ENCODE measurements at regions not wholly inside any gene's neighbourhood (a gene's known extent, or its start where the extent isn't known, plus 50 kb on each side); places are given as distances from the start of the nearest gene placed in this dataset.

DNA sequence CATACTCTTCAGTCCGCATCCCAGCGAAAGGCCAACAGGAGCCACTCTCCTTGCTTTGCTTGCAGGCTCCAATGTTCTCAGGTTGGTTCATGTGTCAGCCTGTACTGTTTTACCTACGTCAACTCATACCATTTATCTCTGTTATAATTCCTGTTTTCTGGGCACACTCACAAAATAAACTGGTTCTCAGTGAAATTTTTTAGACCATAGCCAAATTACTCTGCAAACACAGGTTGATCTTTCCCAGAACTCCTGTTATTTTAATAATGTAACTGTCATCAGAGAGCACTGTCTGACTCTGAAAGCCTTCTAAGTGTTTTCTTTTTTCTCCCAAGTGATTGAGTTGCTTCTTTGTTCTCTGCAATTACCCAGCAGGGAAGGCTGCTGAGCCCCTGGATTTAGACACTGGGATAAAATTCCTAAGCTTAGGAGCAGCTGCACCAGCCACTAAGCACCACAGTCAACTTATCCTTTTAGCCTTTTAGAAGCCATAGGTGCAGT, 111.6 kb upstream of the PIEZO2 start:
- no peak for DNase-seq

DNA sequence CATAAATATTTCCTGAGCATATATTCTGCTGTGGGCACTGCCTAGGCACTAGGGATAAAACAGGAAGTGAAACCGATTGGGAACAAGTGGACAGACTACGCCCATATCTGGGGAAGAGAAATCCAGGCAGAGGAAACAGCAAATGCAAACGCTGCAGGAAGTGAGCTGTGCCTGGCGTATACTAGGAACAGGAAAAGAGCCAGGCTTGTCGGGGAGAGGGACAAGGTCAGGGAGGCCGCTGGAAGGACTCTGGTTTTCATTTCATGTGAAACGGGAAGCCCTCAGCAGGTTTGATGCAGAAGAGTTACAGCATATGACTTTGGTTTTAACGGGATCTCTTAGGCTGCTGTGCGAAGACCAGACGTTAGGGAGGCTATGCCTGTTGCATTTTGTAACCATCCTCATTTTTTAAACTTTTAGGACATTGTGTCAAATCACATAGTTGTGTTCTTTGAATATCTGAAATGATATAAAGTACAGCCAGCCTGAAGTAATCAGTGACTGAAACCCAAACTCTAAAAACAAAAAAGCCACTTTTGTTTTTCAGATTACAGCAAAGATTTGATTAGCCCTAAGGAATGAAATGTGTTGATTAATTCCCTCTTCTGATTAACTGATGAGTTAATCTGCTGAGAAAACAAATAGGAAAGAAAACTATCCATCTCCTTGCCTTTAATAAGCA, 110.2 kb upstream of the PIEZO2 start:
- DNase-seq = no peak

DNA sequence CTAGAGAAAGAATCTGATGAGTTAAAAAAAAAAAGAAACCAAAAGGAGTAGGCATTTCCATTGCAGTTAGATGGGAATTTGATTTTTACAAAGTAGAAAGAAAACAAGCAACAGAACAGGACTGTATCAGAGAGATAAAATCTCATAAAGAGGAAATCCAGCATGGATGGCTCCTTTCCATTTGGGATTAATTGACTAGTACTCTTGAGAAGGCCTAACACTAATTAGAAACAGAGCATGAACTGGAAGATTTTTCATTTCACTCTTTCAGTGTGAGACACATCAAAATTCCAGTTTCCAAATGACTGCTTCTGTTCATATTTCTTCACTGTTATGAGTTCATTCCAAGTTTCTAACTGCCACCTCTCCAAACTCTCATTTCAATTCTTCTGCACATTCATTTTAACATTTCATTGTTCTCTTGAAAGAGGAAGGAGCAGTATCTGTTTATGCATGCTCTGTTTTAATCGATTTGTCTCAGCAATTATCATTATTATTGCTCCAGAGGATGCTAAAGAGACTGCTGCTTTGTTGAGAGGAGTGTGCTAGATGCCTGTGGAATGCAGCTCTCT, 108.8 kb upstream of the PIEZO2 start:
- no peak for DNase-seq

DNA sequence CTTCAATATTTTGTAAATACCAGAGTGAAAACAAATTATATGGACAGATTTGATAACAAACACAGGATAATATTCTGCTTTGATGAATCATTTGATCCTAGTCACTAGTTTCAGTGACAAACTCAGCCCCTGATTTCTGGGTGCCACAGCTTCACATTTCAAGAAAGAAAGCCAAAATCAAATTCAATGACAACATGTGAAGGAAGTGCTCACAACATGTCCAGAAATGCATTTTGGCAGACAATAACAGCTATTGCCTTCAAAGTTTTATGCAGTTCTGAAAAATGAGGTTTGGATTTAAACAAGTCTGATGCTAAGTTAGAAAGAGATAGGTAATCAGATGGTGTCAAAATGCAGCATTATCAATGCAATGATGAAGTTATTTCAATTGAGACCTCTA, 106.9 kb upstream of the PIEZO2 start:
- DNase-seq = no peak

DNA sequence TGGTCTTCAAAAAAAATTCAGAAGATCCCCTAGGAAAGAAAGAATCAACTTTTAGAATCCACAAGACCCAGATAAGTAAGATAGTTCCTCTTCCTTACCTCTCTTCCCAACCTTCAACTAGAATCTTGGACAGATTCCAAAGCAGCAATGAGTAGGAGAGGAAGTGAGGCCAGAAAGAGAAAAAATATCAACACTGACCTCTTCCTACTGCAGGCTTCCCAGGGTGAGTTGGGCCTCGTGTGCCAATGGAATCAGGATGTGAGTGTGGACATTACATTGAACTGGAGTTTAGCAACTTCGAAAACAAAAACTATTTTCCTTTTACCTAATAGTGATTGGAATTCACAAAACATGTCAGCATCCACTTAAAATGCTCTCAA, 102.5 kb upstream of the PIEZO2 start:
- no peak for DNase-seq

DNA sequence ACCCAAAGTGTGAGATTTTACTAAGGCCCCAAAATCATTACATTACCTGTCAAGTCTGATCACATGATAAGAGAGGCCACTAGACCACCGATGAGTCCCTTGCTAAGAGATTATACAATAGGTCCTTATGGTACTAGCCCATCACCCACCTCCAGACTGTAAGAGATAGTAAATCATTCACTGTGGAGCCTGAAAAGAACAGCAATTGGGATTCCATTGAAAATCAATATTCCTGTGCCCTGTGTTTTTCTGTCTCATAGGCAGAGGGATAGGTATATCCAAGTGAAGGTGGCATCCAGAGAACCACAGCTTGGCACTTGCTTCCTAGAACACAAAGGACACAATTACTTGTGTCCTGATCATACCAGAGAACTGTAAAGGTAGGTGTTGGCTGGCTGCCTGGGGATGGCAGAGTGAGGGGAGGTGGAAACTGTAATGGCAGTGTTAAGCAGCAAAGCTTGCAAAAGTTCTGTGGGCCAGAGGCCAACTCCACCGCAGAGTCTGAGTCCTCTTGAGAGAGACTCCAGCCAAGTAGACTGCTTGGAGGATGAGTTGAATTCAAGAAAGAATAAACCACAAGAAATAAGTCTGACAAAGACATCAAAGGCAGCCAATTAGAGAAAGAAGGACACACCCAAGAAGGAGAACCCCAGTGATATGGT, 102.0 kb upstream of the PIEZO2 start:
- DNase-seq = no peak

DNA sequence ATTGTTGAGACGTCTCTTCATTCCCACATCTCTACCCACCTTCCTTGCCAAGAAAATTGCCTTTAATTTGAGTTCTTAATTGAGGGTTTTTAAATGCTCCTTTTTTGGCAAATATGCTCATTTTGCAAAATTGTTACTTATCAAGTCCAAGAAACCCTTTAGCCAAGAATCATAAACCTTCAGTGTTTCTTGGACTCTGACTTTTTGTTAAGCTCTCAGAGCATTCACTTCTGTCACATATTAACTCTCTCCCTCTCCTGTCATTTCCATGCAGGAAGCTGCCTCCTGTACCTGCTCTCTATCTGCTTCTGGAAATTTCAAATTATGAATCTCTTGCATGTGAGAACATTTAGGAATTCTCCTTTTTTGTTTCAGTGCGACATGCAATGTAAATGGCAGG, 100.0 kb upstream of the PIEZO2 start:
- DNase-seq = no peak

DNA sequence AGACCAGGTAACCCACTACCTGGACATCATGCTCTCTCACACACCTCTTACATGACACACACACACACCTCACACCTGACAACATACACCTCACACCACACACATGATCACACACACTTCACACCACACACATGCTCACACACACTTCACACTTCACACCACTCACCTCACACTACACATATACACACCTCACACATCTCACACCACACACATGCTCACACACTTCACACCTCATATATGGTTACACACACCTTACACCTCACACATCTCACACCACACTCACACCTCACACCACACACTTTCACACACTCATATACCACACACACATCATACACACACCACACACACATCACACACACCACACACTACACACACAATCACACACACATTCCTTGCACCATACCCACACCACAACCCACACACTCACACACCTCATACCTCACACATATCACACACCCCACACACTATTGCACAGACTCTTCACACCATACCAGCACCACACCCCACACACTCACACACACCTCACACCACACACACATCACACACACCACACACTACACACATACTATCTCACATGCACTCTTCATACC, 98.1 kb upstream of the PIEZO2 start:
- DNase-seq = no peak

DNA sequence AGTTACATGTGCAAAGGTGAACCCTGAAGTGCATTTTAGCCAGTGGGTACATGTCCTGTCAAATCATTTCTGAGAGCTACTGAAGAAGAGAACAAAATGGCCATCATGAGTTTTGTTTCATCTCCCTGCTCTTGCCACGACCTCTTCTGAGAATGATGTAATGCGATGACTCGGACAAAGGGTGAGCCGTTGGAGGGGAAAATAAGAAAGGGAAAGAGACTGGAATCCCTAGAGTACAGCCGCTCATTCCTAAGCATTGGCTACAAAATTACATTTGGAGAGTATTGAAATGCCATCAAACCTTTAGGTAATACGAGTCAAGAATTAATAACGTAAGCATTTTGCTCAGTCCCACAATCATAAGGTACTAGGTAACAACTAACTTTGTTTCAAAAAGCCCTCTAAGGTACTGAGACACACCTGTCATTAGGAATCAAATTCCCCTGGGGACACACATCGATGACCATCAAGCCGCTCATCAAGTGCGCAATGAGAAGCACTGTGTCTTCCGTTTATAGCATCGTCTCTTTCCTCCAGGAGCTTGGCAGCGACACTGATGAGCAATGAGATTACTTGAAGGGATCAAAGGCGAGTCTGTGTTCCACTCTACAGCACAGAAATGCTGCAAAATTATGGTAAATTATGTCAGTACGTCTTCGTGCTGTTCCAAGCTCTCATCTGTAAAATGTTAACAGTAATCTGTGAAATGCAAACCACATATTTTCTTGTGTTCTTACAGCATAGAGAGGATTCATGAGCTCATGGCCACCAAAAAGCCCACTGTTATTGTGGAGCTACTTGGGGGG, 97.3 kb upstream of the PIEZO2 start:
- no peak for DNase-seq

DNA sequence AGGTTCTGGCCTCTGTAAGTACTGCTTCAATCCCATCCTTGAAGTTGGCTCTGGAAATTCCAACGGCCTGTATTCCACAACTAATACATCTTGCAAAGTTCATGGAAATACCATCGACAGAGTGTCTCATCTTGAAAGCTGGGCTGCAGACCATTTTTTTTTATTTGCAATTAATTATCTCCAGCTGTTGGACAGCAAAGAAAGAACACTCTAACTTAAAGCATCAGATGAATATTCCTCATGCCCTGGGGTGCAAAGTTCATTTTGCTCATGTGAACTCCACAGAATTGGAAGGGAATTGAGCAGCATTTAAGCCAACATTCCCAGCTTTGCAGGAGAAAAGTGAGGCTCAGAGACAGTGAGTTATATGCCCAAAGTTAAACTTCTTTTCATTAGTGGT, 96.5 kb upstream of the PIEZO2 start:
- no peak for DNase-seq

DNA sequence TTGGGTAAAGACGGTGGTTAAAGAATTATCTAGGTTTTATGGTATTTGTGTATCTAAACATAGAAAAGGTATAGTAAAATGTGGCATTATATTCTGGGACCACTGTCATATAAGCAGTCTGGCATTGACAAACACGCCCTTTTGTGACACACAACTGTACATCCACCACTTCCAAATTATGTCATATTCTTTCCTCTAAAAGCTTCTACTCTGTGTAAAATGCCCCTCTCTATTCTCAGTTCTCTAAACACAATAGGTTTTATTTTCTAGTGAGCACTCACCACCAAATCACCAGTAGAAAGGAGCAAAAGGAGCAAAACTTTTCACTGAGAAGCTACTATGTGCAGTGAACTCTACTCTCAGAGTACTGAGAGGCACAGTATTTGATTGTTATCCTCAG, 88.1 kb upstream of the PIEZO2 start:
- no peak for DNase-seq

DNA sequence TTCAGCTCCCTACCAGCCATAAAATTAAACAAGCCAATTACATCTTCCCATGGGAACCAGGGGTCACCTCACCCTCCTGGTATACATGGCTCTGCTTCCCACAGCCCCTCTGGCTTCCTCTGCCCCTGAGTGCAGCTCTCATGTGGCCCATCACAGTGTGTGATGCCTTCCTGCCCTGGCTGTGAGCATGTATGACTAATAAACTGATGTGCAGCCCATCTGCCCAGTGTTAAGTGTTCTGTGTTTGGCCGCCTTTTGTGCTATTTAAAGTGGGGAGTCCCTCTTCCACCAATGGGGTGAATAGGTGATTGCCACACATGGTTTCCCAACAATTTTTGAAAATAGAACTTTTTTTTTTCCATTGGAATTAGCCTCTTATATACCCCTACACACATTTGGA, 87.7 kb upstream of the PIEZO2 start:
- DNase-seq = no peak

DNA sequence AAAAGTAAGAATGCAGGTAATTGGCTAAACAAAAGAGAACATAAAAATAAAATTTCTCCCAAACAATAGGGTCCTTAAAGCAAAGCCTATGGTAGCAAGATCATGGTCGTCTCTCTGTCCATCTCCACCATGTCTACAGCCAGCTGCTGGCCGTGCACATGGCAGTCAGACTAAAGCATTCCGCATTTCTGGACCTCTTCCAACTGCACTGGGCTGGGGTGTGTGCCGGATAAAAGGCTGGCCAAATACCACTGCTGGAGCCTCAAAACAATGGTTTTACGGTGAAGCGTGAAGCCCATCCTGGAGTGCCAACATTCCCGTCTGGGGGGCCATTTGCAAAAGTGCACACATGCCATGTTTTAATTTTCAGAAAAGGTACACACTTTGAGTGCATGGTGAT, 74.8 kb upstream of the PIEZO2 start:
- DNase-seq = no peak

DNA sequence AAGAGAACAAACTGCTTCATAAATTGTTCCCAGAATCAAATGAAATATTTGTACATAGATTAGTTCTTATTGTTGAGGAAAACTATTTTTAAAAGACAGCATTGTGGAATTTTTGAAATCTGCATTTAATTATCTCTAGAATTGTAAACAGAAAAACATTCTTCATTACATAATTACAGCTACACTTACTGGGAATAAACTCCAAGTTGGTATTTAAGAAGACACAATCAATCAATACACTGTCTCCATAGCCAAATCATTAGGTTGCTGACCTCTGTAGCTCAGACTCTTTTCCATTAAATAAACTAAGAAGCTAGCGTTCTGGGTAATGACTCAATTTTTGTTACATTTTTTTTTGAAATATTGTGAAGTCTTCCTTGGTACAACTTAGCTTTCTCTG, 70.2 kb upstream of the PIEZO2 start:
- no peak for DNase-seq

DNA sequence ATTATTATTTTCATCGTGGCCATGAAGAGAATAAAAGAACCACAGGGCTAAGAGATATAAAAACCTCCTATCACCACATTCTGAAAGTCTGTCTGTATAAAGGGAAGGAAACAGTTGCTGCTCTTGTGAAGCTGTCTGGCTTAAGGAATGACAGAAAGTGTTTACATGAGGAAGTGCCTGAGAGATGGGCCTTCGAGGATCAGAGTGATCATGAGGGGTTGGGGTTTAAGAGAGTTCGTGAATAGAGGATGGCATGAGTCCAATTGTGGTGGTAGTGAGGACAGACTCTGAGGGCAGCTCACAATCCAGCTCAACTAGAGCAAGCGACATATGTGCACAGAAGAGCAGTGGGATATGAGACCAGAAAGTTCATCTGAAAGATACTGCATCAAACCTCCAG, 65.8 kb upstream of the PIEZO2 start:
- DNase-seq = no peak

DNA sequence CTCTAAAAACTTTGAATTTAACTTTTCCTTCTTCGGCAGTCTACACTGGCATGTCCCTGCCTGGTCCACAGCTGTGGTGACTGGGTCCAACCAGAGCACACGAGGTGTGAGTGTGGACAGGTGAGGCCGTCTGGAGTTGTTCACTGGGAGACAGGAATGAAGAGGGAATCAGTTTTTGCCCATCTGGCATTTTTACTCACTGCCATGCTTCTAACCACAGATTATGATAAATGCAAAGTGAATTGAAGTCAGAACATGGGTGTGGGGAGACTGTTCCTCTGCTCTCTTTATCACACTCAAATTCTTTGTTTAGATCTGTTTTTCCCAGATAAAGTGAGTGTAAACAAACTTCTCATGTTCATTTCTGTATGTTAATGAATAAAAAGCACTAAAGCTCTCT, 54.7 kb upstream of the PIEZO2 start:
- no peak for DNase-seq

DNA sequence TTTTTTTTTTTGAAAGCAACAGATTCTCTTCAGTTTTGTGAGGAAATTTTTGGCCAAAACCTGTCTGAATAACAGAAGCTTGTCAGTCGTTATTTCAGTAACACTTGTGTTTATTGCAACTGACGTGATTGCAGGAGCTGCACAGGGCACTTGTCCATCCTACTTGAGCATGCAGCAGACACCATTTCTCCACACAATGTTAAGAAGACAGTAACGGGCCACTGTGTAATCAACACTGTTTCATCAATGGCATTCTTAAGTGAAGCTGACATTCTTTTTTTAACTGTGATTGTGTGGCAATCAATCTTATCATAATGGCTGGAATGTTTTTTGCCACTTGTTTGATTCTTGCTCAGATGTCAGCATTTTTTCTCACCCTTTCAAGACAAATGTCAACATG, 50.1 kb upstream of the PIEZO2 start:
- no peak for DNase-seq
